DND-41 (cell line): ENCODE measurements at regions not wholly inside any gene's neighbourhood (a gene's known extent, or its start where the extent isn't known, plus 50 kb on each side); places are given as distances from the start of the nearest gene placed in this dataset.

Source experiments
- EZH2 ChIP-seq: IDR thresholded peaks from 3 replicates; pipeline ENCODE4 v1.6.1; 2012; ENCODE audit warnings: borderline replicate concordance, low read depth, mild to moderate bottlenecking, moderate library complexity, low read length, inconsistent platforms; ENCODE audit not compliant: severe bottlenecking
- TF ChIP-seq, protein P1 (sequence below): IDR thresholded peaks from 2 replicates; pipeline ENCODE4 v1.5.1; 2012; ENCODE audit warnings: borderline replicate concordance, low read length, moderate library complexity, mild to moderate bottlenecking; ENCODE audit not compliant: poor library complexity, severe bottlenecking; ENCODE audit errors: extremely low read depth

DNA sequence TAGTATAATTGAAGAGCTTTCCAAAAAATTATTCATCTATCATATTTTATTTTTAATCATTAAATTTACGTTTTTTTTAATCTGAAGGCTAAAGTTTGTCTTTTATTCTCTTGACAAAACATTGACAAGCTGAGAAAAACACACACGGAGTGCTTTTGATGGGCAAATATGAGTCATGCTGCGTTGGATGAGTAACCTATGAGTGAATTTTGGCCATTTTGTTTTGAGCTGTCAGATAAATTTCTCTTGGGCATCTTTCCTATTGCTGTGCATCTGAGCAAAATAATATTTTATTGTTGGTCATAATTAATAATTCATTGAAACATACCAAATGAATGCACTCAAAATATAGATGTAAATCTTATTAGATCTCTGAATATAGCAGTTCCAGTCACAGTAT, 1144.1 kb upstream of the ADGRL2 start:
- TF ChIP-seq EZH2: no peak
- TF ChIP-seq, protein P1, sequence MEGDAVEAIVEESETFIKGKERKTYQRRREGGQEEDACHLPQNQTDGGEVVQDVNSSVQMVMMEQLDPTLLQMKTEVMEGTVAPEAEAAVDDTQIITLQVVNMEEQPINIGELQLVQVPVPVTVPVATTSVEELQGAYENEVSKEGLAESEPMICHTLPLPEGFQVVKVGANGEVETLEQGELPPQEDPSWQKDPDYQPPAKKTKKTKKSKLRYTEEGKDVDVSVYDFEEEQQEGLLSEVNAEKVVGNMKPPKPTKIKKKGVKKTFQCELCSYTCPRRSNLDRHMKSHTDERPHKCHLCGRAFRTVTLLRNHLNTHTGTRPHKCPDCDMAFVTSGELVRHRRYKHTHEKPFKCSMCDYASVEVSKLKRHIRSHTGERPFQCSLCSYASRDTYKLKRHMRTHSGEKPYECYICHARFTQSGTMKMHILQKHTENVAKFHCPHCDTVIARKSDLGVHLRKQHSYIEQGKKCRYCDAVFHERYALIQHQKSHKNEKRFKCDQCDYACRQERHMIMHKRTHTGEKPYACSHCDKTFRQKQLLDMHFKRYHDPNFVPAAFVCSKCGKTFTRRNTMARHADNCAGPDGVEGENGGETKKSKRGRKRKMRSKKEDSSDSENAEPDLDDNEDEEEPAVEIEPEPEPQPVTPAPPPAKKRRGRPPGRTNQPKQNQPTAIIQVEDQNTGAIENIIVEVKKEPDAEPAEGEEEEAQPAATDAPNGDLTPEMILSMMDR: no peak
